Heart right ventricle (tissue), 16 donors: ENCODE measurements at regions not wholly inside any gene's neighbourhood (a gene's known extent, or its start where the extent isn't known, plus 50 kb on each side); places are given as distances from the start of the nearest gene placed in this dataset.
"Not testable (repeated sequence)": the region's sequence is repeated elsewhere in the genome, so short reads cannot be mapped to it uniquely, and the experiment has no call there.

Experiments
- ATAC-seq, 8 donors: fragments of 200-7000 bp; cut with Tn5 transposase; one replicate each; pipeline ENCODE4 v1.9.1; 2020; ENCODE audit warnings: mild to moderate bottlenecking in 8 of 8, moderate library complexity in 8 of 8, moderate number of reproducible peaks in 1 of 8
- DNase-seq, 2 donors: peaks; one replicate each; pipeline ENCODE4 v3.0.0-alpha.2; 2020
- H3K27ac ChIP-seq, 10 donors: fragments of 200-600 bp; sonication (generic) in 2 of 10; one replicate each; pipeline versions ENCODE4 v1.5.0 to v1.8.0; 2020 to 2022; ENCODE audit warnings: mild to moderate bottlenecking in 3 of 10
- H3K27me3 ChIP-seq, 7 donors: fragments of 200-600 bp; one replicate each; pipeline ENCODE4 v1.8.0; 2021 to 2022; ENCODE audit warnings: mild to moderate bottlenecking in 2 of 7
- H3K36me3 ChIP-seq, 9 donors: fragments of 200-600 bp; sonication (generic) in 1 of 9; one replicate each; pipeline versions ENCODE4 v1.5.0 to v1.8.0; 2020 to 2022; ENCODE audit warnings: mild to moderate bottlenecking in 2 of 9
- H3K4me1 ChIP-seq, 9 donors: fragments of 200-600 bp; sonication (generic) in 1 of 9; one replicate each; pipeline versions ENCODE4 v1.5.0 to v1.8.0; 2020 to 2022; ENCODE audit warnings: mild to moderate bottlenecking in 4 of 9
- H3K4me3 ChIP-seq, 10 donors: fragments of 200-600 bp; sonication (generic) in 2 of 10; one replicate each; pipeline versions ENCODE4 v1.5.0 to v1.8.0; 2020 to 2022; ENCODE audit warnings: mild to moderate bottlenecking in 7 of 10, moderate library complexity in 2 of 10
- H3K9me3 ChIP-seq, 11 donors: fragments of 200-600 bp in 10 of 11; sonication (generic) in 2 of 11; one replicate each; pipeline versions ENCODE4 v1.5.0 to v1.8.0; 2013 to 2022; ENCODE audit warnings: mild to moderate bottlenecking in 2 of 11, control low read depth in 1 of 11, moderate library complexity in 1 of 11
- WGBS, 2 donors: extraction: QIAGEN DNeasy Blood & Tissue Kit; methylation state at CpG; one replicate each; pipeline ENCODE4 v1.1.7; 2013; ENCODE audit warnings: inconsistent platforms in 1 of 2; 5-methylcytosine and 5-hydroxymethylcytosine counted together
- intact Hi-C, 10 donors: fragments of 100-400 bp; cut with DNase I; formaldehyde crosslinking; loops; one replicate each; pipeline versions ENCODE4 v1.11.1 to v1.14.2; 2022
- TF ChIP-seq, protein P1 (sequence below), 9 donors: fragments of 200-600 bp; sonication (generic) in 2 of 9; IDR thresholded peaks; one replicate each; pipeline versions ENCODE4 v1.5.0 to v1.8.0; 2021 to 2022; ENCODE audit warnings: antibody characterized with exemption in 9 of 9, mild to moderate bottlenecking in 5 of 9, moderate library complexity in 1 of 9
- donor health status: Arrhythmogenic right ventricular cardiomyopathy.
- donor health status: ischemic (EF 13 %, LVEDD 7.1; RV severe dilation, severe dysfunction).
- donor health status: healthy with polysubstance abuse.
- donor health status: DM: no; HTN: yes; CAD: no.
- donor health status: DM: no; HTN: no; CAD: no.
- donor health status: ischemic (EF 25% LVEDD 6.9; RV normal size, moderate dysfunction).
- donor health status: ischemic (EF 25% LVEDD 5.7; RV mildly dilated, moderate dysfunction).
- donor health status: healthy.
- donor health status: DM: yes; HTN: yes; CAD: no.
- donor health status: Ischemic cardiomyopathy.
- donor health status: ischemic (EF 35%, LVEDD 5.7; RV mildly dilated, moderate dysfunction).
- donor health status: nonischemic (EF 11% LVEDD 7.7; RV severe dilation, severe dysfunction).
- donor health status: DM: yes; HTN: yes; CAD: no.
- donor health status: PGD.
- donor health status: ischemic (EF 29% LVEDD 5.4; RV normal size, mild dysfunction).
- donor health status: nonischemic (EF 23%, LVEDD 6.1; RV moderate dilation, normal function).

DNA sequence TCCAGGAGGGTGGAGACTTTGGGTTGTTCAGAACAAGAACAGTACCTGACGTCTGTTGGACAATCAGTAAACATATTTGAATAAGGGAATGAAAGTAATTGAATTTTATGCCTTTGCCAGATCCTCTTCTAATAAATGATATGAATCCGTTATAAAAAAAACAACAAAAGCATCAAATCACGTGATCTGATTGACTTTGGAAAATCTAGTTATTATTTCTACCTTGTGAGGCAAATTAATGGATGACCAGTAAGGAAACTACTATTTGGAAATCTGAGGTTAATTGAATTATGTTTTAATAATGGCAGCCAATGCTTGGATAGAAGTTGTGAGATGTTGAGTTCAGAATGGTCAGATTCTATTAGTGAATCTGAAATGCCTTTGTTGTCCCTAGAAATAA, 399.5 kb downstream of the TFAP2B start:
- H3K4me1 ChIP-seq, result peaks cover 0 to 2% (median 0%) of the 10 kb centered on the region in 9 donors
- no peak overlapping the region for H3K27ac ChIP-seq
- no peak for ATAC-seq
- no peak overlapping the region for H3K4me3 ChIP-seq
- no peak for DNase-seq
- WGBS, 2 donors, result 79 to 81% methylated on average over 3 of the region's 3 CpGs
- TF ChIP-seq, protein P1, sequence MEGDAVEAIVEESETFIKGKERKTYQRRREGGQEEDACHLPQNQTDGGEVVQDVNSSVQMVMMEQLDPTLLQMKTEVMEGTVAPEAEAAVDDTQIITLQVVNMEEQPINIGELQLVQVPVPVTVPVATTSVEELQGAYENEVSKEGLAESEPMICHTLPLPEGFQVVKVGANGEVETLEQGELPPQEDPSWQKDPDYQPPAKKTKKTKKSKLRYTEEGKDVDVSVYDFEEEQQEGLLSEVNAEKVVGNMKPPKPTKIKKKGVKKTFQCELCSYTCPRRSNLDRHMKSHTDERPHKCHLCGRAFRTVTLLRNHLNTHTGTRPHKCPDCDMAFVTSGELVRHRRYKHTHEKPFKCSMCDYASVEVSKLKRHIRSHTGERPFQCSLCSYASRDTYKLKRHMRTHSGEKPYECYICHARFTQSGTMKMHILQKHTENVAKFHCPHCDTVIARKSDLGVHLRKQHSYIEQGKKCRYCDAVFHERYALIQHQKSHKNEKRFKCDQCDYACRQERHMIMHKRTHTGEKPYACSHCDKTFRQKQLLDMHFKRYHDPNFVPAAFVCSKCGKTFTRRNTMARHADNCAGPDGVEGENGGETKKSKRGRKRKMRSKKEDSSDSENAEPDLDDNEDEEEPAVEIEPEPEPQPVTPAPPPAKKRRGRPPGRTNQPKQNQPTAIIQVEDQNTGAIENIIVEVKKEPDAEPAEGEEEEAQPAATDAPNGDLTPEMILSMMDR (IDR thresholded peaks at IDR 0.05), result no peak
- intact Hi-C loops, result no loop called here
- peaks cover 0 to 19% (median 7%) of the 10 kb centered on the region in 7 donors for H3K27me3 ChIP-seq
- no peaks in the 10 kb centered on the region for H3K36me3 ChIP-seq
- H3K9me3 ChIP-seq, result no peaks in the 10 kb centered on the region

DNA sequence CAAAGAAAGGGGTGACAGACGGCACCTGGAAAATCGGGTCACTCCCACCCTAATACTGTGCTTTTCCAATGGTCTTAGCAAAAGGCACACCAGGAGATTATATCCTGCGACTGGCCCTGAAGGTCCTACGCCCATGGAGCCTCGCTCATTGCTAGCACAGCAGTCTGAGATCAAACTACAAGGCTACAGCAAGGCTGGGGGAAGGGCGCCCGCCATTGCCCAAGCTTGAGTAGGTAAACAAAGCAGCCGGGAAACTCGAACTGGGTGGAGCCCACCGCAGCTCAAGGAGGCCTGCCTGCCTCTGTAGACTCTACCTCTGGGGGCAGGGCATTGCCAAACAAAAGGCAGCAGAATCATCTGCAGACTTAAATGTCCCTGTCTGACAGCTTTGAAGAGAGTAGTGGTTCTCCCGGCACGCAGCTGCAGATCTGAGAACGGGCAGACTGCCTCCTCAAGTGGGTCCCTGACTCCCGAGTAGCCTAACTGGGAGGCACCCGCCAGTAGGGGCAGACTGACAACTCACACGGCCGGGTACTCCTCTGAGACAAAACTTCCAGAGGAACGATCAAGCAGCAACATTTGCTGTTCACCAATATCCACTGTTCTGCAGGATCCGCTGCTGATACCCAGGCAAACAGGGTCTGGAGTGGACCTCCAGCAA, 406.0 kb downstream of the TFAP2B start:
- DNase-seq, H3K4me1 ChIP-seq, intact Hi-C loops, ATAC-seq, H3K9me3 ChIP-seq, H3K36me3 ChIP-seq, H3K4me3 ChIP-seq, H3K27me3 ChIP-seq, H3K27ac ChIP-seq: not testable (repeated sequence)
- 81% methylated on average over 19 of the region's 19 CpGs for WGBS, 2 donors

DNA sequence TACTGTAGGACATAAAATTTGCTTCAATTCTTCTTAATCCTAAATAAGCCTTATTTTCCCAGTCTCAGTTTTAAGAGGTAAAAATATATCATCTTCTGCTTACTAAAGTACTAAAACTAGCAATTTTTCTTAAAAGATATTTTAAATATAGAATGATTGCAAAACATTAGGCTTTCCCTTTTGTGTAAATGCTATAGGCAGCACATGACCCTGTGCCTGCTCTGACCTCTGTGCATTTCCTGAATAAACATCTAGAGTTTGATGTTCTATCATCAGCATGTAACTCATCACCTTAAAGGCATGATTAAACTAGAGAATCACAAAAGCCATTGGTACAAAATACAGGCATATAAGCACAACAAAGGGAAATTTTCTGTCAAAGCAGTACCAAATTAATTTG, 422.7 kb downstream of the TFAP2B start:
- DNase-seq, result no peak
- Histone ChIP-seq H3K36me3 (no peaks in the 10 kb centered on the region), H3K27me3 (no peaks in the 10 kb centered on the region), H3K4me1 (no peaks in the 10 kb centered on the region), H3K27ac (no peak overlapping the region), H3K9me3 (no peaks in the 10 kb centered on the region), H3K4me3 (no peak overlapping the region)
- no peak for ATAC-seq
- intact Hi-C loops, result no loop called here
- TF ChIP-seq, protein P1 (IDR thresholded peaks at IDR 0.05), result no peak

DNA sequence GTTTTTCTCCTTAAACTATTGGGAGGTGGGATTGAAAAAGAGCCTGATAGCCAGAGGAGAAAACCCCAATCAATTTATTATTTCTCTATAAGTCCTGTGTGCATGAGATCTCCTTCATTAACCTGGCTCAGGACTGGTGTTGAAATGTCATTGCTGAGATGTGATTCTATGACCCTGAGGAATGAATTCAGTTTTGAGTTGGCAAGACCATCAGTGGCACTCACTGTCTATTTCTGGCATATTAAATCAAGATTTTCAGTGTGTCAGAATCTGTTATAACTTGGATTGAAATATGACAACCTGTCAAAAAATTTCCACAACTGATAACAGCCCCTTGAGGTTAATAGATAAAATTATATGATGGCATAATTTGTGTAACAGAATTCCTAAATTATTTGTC, 431.1 kb downstream of the TFAP2B start:
- peaks cover 0 to 6% (median 0%) of the 10 kb centered on the region in 9 donors for H3K4me1 ChIP-seq
- intact Hi-C loops, result no loop called here
- no peaks in the 10 kb centered on the region for H3K36me3 ChIP-seq
- DNase-seq (no peak), ATAC-seq (peak in 1 of 8 donors; percentile 37)
- peaks cover 0 to 9% (median 0%) of the 10 kb centered on the region in 11 donors for H3K9me3 ChIP-seq
- H3K4me3 ChIP-seq, result no peak overlapping the region
- no peaks in the 10 kb centered on the region for H3K27me3 ChIP-seq
- TF ChIP-seq, protein P1 (IDR thresholded peaks at IDR 0.05), result no peak
- H3K27ac ChIP-seq, result no peak overlapping the region

DNA sequence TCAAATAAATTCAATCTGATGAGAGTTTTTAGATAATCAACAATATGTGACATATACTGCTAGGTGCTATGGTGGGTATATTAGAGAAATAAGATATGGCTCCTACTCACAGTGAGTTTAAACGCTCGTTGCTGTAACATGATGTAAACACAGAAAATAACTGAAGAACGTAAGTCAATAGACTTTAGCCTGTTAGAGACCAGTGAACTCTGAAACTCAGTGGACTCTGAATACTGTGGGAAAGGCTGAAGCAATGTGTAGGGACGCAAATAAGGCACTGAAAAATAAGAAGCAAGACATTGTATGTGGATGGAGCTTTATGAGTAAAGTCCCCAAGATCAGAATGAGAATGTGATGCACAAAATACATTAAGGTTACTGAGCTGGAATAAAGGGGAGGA, 431.6 kb downstream of the TFAP2B start:
- no peak for ATAC-seq

More for the DNA sequence above, 431.6 kb downstream of the TFAP2B start:
- Histone ChIP-seq H3K4me3 (no peak overlapping the region), H3K4me1 (peaks cover 0 to 6% (median 0%) of the 10 kb centered on the region in 9 donors), H3K27ac (no peak overlapping the region), H3K36me3 (no peaks in the 10 kb centered on the region), H3K27me3 (no peaks in the 10 kb centered on the region), H3K9me3 (peaks cover 0 to 9% (median 0%) of the 10 kb centered on the region in 11 donors)
- intact Hi-C loops, result no loop called here
- TF ChIP-seq, protein P1 (IDR thresholded peaks at IDR 0.05), result no peak
- WGBS, 2 donors, result 71 to 79% methylated on average over 4 of the region's 4 CpGs
- DNase-seq, result no peak
